Right ventricle myocardium superior (tissue), 1 donor: ENCODE measurements at regions not wholly inside any gene's neighbourhood (a gene's known extent, or its start where the extent isn't known, plus 50 kb on each side); places are given as distances from the start of the nearest gene placed in this dataset.

Source experiments
- ATAC-seq: fragments of 200-7000 bp; cut with Tn5 transposase; one replicate; pipeline ENCODE4 v1.9.1; 2020; ENCODE audit warnings: mild to moderate bottlenecking; ENCODE audit not compliant: poor library complexity
- DNase-seq: peaks from one replicate; pipeline ENCODE4 v3.0.0-alpha.2; 2020
- intact Hi-C: fragments of 100-400 bp; cut with DNase I; formaldehyde crosslinking; loops from one replicate; pipeline ENCODE4 v1.11.2; 2022
- donor health status: DM: no; HTN: yes; CAD: no; lungs with severe emphysema.

- intact Hi-C loops, result no loop called here
- peak; percentile 68 for DNase-seq
- peak; percentile 66 for ATAC-seq
These were observed 67.0 kb upstream of the SIRPA start for GRCh38 chr20:1827974-1828785.

- ATAC-seq, result peak; percentile 2
- no peak for DNase-seq
- intact Hi-C loops, result no loop called here
These were observed 67.7 kb upstream of the SIRPA start for GRCh38 chr20:1827510-1827973.

- DNase-seq (no peak), ATAC-seq (no peak)
- intact Hi-C loops, result no loop called here
These were observed 69.2 kb upstream of the SIRPA start for GRCh38 chr20:1825938-1826445.

GRCh38 chr20:1825507-1825906 is 69.7 kb upstream of the SIRPA start:
- intact Hi-C loops, result no loop called here
- ATAC-seq, result no peak
- no peak for DNase-seq

- intact Hi-C loops, result no loop called here
- ATAC-seq (no peak), DNase-seq (no peak)
These were observed 70.4 kb upstream of the SIRPA start for GRCh38 chr20:1824834-1825233.

GRCh38 chr20:1824181-1824580 is 71.0 kb upstream of the SIRPA start:
- ATAC-seq (no peak), DNase-seq (no peak)
- intact Hi-C loops, result no loop called here

GRCh38 chr20:1823450-1823844 is 71.8 kb upstream of the SIRPA start:
- no peak for DNase-seq
- intact Hi-C loops, result no loop called here

GRCh38 chr20:1822564-1823449 is 72.4 kb upstream of the SIRPA start:
- intact Hi-C loops, result no loop called here
- DNase-seq (no peak), ATAC-seq (no peak)

More at GRCh38 chr20:1823450-1823844, 71.8 kb upstream of the SIRPA start:
- no peak for ATAC-seq

- ATAC-seq, result no peak
- DNase-seq, result peak; percentile 64
- intact Hi-C loops, result no loop called here
These were observed 74.8 kb upstream of the SIRPA start for GRCh38 chr20:1820138-1821079.

GRCh38 chr20:1819311-1820137 is 75.7 kb upstream of the SIRPA start:
- intact Hi-C loops, result no loop called here
- DNase-seq (no peak), ATAC-seq (no peak)

- no peak for DNase-seq
- ATAC-seq, result no peak
- intact Hi-C loops, result no loop called here
These were observed 76.3 kb upstream of the SIRPA start for GRCh38 chr20:1818895-1819294.

GRCh38 chr20:1818247-1818840 is 76.9 kb upstream of the SIRPA start:
- intact Hi-C loops, result no loop called here
- DNase-seq (no peak), ATAC-seq (no peak)

- ATAC-seq, result no peak
- intact Hi-C loops, result no loop called here
- no peak for DNase-seq
These were observed 77.5 kb upstream of the SIRPA start for GRCh38 chr20:1817577-1818211.

- intact Hi-C loops, result no loop called here
- DNase-seq, result no peak
These were observed 78.5 kb upstream of the SIRPA start for GRCh38 chr20:1816384-1817381.

GRCh38 chr20:1815502-1816085 is 79.6 kb upstream of the SIRPA start:
- intact Hi-C loops, result no loop called here
- ATAC-seq (no peak), DNase-seq (no peak)

More at GRCh38 chr20:1816384-1817381, 78.5 kb upstream of the SIRPA start:
- peak; percentile 85 for ATAC-seq
